Central memory CD8-positive, alpha-beta T cell (primary cell): ENCODE measurements at regions not wholly inside any gene's neighbourhood (a gene's known extent, or its start where the extent isn't known, plus 50 kb on each side); places are given as distances from the start of the nearest gene placed in this dataset.
"Not testable (repeated sequence)": the region's sequence is repeated elsewhere in the genome, so short reads cannot be mapped to it uniquely, and the experiment has no call there.

ENCODE experiments used
- ATAC-seq: fragments of 150-1000 bp; cut with Tn5 transposase; replicated peaks from 2 replicates; pipeline ENCODE4 v1.10.0; 2022; ENCODE audit warnings: mild to moderate bottlenecking, moderate FRiP score, moderate number of reproducible peaks; ENCODE audit not compliant: poor library complexity, severe bottlenecking; ENCODE audit errors: extremely low read depth
- DNase-seq, 2 donors: peaks; one replicate each; pipeline ENCODE4 v3.0.0; 2021; ENCODE audit warnings: low spot score in 2 of 2
- H3K27ac Mint-ChIP-seq: one replicate; pipeline ENCODE4 v1.8.0; 2022; ENCODE audit warnings: low read depth, mild to moderate bottlenecking, moderate library complexity, mixed read lengths
- H3K27me3 Mint-ChIP-seq: one replicate; pipeline ENCODE4 v1.8.0; 2022; ENCODE audit warnings: mixed read lengths
- H3K36me3 Mint-ChIP-seq: one replicate; pipeline ENCODE4 v1.8.0; 2022; ENCODE audit warnings: mild to moderate bottlenecking, moderate library complexity, mixed read lengths; ENCODE audit not compliant: insufficient read depth
- H3K4me1 Mint-ChIP-seq: one replicate; pipeline ENCODE4 v1.8.0; 2022; ENCODE audit warnings: mixed read lengths
- H3K4me3 Mint-ChIP-seq: one replicate; pipeline ENCODE4 v1.8.0; 2022; ENCODE audit warnings: mild to moderate bottlenecking, moderate library complexity, mixed read lengths
- H3K9me3 Mint-ChIP-seq: one replicate; pipeline ENCODE4 v1.8.0; 2022; ENCODE audit warnings: mixed read lengths

DNA sequence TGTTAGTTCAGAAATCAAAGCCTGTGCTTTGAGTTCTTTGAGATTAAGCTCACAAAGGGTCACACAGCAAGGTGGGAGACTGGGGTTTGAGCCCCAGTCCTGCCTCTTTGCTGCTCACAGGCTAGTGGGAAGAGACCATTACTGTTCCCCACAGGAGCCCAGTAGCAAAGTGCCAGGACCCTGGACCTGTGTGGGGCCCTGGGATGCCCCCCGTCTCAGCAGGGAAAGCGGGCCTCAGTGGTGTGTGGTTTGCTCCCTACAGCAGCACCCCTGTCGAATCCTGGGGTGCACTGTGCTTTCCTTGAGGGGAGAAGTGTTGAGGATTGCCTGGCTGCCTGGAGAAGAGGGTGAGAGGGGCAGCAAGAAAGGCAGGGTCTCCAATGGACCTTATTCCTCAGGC lies 239.4 kb downstream of the ANKRD30B start:
- not testable (repeated sequence) for H3K27me3 Mint-ChIP-seq, DNase-seq, ATAC-seq

DNA sequence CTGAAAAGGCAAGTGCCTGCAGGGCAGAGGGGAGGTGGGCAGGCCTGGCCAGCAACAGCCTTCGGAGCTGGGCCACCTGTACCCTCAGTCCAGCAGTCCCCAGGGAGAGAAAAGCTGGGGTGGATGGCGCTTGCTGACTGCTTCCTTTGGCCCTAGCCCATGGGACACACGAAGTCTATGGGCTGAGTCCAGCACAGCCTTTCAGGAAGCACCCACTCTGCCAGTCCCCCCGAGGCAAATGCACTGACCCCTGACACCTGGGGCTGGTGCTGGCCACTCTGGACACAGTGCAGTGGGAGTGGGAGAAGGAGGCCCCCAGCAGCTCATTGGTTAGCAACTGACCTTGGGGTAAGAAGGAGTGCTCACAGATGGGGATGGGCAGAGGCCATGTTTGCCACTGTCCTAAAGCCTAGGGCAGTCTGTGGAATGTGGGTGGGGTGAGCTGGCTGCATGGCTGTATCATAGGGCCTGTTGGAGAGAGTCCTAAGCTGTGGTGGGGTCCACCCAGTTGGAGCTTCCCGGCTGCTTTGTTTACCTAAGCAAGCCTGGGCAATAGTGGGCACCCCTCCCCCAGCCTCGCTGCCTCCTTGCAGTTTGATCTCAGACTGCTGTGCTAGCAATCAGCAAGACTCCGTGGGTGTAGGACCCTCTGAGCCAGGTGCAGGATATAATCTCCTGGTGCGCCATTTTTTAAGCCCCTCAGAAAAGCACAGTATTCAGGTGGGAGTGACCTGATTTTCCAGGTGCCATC lies 240.2 kb downstream of the ANKRD30B start:
- H3K4me3 Mint-ChIP-seq, DNase-seq, H3K27me3 Mint-ChIP-seq, H3K36me3 Mint-ChIP-seq, H3K27ac Mint-ChIP-seq, ATAC-seq, H3K9me3 Mint-ChIP-seq, H3K4me1 Mint-ChIP-seq: not testable (repeated sequence)

More for the DNA sequence above, 239.4 kb downstream of the ANKRD30B start:
- not testable (repeated sequence) for H3K4me3 Mint-ChIP-seq, H3K27ac Mint-ChIP-seq, H3K9me3 Mint-ChIP-seq, H3K36me3 Mint-ChIP-seq, H3K4me1 Mint-ChIP-seq

DNA sequence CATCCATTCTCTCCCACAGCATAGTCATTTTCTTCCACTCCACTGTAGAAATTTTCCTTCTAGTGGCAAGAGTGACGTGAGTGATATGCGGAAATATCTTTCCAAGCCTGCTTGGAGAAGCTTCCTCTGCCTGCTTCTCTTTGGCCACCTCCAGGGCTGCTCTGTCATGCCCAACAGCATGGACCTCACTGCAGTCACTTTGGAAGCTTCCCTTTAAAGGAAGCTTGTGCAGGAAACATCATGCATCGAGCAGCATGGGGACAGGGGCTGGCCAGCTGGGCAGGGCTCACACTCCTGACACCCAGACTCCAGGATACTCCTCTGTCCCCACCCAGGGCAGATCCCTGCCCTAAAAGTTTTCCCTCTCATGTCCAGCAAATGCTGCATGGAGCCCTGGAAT lies 241.6 kb downstream of the ANKRD30B start:
- H3K36me3 Mint-ChIP-seq, H3K4me3 Mint-ChIP-seq, H3K9me3 Mint-ChIP-seq, H3K27me3 Mint-ChIP-seq, H3K27ac Mint-ChIP-seq, DNase-seq, H3K4me1 Mint-ChIP-seq, ATAC-seq: not testable (repeated sequence)

DNA sequence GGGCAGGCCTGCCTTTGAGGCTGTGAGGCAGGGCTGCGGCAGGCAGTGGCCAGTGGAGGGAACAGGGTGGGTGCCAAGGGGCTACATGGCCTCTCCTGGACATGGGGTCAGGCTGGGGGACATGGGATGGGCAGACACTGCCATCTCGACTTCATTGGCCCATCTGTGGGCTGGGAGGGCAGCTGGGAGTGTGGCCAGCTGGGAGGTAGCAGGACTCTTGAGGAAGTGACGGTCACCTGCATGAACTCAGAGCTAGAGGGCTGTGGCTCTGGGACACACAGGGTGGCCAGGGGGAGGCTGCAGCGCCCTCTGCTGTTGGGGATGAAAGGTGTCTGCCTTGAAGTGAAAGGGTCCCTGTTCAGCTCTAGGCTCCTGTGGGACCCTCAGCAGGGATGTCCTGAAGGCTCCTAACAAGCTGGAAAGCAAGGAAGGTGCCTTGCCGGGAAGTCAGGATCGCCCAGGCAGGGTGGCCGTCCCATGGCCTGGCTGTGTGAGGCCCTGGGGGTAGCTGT lies 244.0 kb downstream of the ANKRD30B start:
- not testable (repeated sequence) for ATAC-seq, DNase-seq, H3K36me3 Mint-ChIP-seq, H3K27me3 Mint-ChIP-seq, H3K4me1 Mint-ChIP-seq, H3K4me3 Mint-ChIP-seq, H3K27ac Mint-ChIP-seq, H3K9me3 Mint-ChIP-seq

DNA sequence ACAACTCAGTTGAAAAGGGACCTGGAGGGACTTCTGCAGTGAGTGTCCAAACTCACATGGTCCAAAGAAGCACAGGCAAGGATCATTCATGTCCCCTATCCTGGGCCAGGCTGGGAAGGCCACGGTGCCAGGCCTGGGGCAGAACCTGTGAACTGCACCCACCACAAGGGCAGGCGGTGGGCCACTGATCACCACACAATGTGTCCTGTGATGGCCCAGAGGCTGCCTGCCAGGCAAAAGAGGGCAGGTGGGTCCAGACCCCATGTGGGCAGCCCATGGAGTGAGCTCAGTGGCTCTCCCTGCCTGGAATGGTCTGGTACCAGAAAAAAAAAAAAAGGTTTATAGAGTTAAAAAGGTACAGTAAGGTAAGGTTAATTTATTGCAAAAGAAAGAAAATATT lies 244.8 kb downstream of the ANKRD30B start:
- H3K27me3 Mint-ChIP-seq, DNase-seq, H3K4me1 Mint-ChIP-seq, H3K36me3 Mint-ChIP-seq, H3K27ac Mint-ChIP-seq, ATAC-seq, H3K4me3 Mint-ChIP-seq: not testable (repeated sequence)
- peaks cover 10% of the 10 kb centered on the region for H3K9me3 Mint-ChIP-seq

DNA sequence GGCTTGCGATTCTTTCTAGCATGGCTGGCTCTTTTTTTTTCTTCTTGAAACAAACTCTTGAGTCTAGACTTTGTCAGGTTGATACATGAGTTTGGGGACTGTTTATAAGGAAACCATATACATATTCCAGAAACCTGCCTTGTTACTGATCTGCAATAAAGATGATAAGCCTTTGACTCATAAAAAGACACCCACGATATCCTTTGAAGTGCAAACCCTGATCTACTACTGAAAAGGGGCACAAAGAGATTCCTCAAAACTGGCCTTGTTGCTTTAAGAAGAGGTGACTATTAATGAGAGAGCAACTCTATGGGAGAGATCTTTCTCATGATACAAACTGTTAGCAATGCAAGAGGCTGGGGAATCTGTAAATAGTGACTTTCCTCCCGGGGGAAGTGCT lies 247.1 kb downstream of the ANKRD30B start:
- not testable (repeated sequence) for H3K36me3 Mint-ChIP-seq, H3K27me3 Mint-ChIP-seq, H3K4me1 Mint-ChIP-seq, H3K4me3 Mint-ChIP-seq, DNase-seq, ATAC-seq, H3K27ac Mint-ChIP-seq
- H3K9me3 Mint-ChIP-seq = peaks cover 10% of the 10 kb centered on the region

DNA sequence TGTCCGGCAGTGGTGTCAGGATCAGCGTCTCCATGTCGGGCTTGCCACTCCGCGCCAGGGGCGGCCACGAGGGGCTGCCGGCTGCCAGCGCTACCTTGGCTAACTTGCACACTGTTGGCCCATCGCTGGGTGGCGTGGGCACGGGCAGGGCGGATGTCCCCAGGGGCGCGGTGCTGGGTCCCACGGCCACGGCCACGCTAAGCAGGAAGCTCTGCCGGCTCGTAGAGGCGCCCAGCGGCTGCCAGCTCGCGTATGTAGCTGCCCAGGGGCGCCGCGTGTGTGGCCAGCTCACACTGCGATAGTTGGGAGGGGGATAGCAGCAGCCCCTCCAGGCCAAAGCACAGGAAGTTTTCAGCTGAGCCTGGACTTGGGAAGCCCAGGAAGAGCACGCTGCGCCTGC lies 249.4 kb downstream of the ANKRD30B start:
- H3K36me3 Mint-ChIP-seq = no peaks in the 10 kb centered on the region
- ATAC-seq = no peak
- H3K27ac Mint-ChIP-seq = no peak overlapping the region
- H3K27me3 Mint-ChIP-seq = no peaks in the 10 kb centered on the region
- H3K4me1 Mint-ChIP-seq = no peaks in the 10 kb centered on the region
- H3K4me3 Mint-ChIP-seq = no peak overlapping the region
- H3K9me3 Mint-ChIP-seq = peaks cover 10% of the 10 kb centered on the region
- DNase-seq = no peak

DNA sequence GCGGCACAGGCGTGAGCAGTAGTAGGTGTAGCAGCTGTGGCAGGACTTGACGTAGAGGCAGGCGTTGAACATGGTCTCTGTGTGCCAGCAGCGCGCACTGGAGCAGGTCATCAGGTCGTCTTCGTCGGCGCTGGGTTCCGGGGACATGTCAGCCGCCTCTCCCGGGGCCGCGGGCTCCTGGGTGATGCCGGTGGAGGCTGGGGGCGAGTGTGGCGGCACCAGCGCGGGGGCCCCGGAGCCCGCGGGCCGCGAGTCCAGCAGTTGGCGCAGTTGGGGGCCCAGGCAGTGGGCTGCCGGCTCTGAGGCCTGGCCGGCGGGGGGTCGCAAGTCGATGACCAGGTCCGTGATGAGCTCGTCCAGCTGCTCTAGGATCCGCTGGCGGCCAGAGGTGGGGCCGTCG lies 249.9 kb downstream of the ANKRD30B start:
- H3K27me3 Mint-ChIP-seq, H3K36me3 Mint-ChIP-seq, H3K4me3 Mint-ChIP-seq, DNase-seq, ATAC-seq, H3K27ac Mint-ChIP-seq, H3K4me1 Mint-ChIP-seq: not testable (repeated sequence)
- H3K9me3 Mint-ChIP-seq = peaks cover 10% of the 10 kb centered on the region

DNA sequence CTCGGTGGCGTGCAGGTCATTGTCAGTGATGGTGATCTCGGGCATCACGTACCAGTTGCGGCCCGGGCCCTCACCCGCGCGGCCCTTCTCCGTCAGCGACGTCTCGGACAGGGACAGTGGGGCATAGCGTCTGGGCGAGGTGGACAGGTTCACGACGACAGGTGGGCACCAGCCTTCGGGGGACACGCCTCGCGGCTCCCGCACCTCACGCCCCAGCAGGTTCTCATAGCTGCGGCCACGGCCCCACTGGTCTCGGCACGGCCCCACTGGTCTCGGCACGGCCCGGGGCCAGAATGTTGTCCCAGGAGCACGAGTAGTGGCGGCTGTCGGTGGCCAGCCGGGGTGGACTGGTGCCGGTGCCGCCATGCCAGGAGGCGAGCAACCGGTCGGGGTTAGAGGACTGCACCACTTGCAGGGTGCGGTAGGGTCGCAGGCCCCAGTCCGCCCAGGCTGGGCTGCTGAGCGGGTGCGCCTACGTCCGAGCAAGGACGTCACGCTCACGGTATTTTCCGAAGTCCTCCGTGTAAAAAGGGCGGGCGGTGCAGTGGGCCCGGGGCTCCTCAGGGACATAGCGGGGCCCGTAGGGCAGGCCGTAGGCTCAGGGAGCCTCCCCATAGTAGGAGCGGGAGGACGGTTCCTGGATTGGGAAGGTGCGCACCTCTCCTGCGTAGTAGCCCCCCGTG lies 250.5 kb downstream of the ANKRD30B start:
- not testable (repeated sequence) for H3K27me3 Mint-ChIP-seq, H3K4me3 Mint-ChIP-seq, ATAC-seq, H3K4me1 Mint-ChIP-seq, H3K27ac Mint-ChIP-seq, DNase-seq, H3K36me3 Mint-ChIP-seq
- peaks cover 10% of the 10 kb centered on the region for H3K9me3 Mint-ChIP-seq

DNA sequence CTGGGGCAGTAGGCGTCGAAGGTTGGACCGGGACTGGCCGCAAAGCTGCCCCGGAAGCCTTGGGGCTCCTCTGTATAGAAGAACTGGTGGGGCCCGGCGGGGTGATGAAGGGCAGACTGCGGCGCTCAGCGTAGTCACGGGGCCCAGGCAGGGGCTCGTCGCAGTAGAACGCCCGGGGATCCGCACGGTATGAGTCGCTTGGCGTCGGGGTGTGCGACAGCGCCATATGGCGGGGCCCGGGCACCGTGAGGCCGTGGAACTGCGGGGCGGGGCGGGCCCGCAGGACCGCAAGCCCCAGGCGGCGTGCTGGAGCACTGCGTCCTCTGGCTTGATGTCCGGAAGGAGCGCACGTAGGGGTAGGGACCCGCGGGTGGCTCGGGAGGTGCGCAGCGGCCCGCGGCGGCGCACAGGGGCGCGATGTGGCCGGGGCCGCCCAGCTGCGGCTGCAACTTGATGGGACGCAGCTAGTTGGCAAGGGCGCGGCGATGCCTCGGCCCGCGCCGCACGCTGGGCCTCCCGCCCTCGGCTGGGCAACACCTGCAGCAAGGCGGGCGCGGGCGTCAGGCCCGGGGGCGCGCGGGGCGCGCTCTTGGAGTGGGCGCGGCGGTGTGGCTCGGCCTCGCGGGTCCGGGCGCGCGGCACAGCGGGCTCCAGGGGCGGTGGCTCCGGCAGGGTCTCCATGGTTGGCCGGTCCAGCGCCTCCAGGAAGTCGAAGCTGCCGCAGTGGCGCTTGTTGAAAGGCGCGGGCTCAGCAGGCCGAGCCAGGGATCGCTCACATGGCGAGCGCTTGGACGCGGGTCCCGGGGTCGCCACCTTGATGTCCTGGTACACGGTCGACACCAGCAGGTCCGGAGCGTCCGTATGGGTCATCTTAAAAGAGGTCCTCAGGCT lies 251.4 kb downstream of the ANKRD30B start:
- H3K27ac Mint-ChIP-seq = no peak overlapping the region
- H3K9me3 Mint-ChIP-seq = peaks cover 10% of the 10 kb centered on the region
- no peaks in the 10 kb centered on the region for H3K4me1 Mint-ChIP-seq
- ATAC-seq (no peak), DNase-seq (no peak)
- H3K36me3 Mint-ChIP-seq = no peaks in the 10 kb centered on the region
- no peaks in the 10 kb centered on the region for H3K27me3 Mint-ChIP-seq
- no peak overlapping the region for H3K4me3 Mint-ChIP-seq

DNA sequence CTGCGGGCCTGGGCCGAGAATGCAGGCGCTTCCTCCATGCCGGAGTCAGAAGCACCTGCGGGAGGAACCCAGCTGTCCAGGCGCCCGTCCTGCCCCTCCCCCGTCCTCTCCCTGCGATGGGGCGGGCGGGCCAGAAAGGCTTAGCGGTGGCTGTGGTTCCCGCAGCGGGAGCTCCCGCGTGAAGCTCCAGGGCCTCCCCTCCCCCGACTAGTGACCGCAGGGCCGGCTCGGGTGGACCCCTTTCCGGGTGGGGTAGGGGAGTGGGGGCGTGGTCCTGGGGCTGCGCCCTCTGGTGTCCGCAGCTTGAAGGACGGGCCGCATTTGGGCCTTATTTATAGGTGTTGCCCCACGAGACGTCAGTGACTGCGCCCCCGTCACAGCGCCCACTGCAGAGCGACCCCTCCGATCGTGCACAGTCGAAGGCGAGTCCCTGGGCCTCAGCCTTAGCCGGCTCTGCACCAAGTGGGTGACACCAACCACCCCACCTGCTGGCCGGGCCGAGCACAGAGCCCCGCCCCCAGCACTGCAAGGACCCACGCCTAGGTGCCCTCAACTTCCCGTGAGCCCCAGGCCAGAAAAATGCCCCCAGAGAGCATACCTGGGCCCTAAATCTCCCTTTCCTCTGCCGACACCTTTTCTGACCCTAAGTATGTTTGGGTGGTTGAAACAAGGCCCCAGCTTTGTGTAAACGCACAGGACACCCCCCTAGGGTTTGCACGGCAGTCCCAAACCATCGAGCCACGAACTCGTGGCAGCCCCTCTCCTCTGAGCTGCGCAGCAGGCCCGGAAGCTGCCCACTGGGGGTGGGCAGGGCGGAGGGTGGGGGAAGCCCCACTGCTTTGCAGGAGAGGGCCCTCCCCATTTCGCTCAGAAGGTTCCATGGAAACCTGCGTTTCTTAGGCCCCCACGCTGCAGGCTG lies 252.4 kb downstream of the ANKRD30B start:
- H3K27me3 Mint-ChIP-seq, H3K36me3 Mint-ChIP-seq, ATAC-seq, DNase-seq, H3K27ac Mint-ChIP-seq, H3K4me3 Mint-ChIP-seq, H3K4me1 Mint-ChIP-seq: not testable (repeated sequence)
- H3K9me3 Mint-ChIP-seq = peaks cover 10% of the 10 kb centered on the region
